NCI-H226 (cell line): ENCODE measurements at regions not wholly inside any gene's neighbourhood (a gene's known extent, or its start where the extent isn't known, plus 50 kb on each side); places are given as distances from the start of the nearest gene placed in this dataset.

Experiments
- DNase-seq: peaks from one replicate; pipeline ENCODE4 v3.0.0-alpha.2; 2015

DNA sequence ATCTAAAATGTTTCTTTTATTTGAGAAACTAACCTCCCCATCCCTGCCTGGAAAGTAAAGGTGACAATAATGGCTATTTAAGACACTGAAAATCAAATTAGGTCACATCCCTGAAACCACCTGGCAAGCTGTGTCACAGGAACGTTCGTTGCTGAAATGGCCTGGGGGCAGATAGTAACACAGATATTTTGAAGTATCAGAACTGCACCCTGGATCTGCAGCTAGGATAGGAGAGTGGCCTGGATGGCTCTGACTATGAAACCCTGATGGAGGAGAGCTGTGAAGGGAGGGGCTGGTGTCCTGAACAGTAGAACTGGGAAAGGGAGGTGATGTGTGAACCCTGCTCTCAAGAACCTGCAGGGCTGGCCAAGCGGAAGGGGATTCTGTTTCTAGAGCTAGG lies 648.3 kb upstream of the CFAP20DC start:
- DNase-seq: no peak

DNA sequence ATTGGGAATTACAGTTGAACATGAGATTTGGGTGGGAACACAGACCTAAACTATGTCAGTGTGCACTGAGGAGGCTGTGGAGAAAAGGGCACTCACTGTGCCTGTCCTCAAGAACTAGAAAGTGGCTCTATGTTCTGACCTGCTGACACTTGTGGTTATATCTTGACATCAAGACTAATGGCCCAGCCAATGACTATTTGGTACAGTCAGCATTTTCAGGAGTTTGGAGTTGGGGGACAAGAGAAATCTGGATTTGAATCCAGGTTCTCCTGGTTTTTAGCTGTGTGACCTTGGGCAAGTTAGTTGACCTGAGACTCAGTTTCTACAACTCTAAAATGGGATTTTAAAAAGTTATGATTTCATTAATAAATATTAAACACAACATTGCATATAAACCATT lies 647.0 kb upstream of the CFAP20DC start:
- DNase-seq: no peak

DNA sequence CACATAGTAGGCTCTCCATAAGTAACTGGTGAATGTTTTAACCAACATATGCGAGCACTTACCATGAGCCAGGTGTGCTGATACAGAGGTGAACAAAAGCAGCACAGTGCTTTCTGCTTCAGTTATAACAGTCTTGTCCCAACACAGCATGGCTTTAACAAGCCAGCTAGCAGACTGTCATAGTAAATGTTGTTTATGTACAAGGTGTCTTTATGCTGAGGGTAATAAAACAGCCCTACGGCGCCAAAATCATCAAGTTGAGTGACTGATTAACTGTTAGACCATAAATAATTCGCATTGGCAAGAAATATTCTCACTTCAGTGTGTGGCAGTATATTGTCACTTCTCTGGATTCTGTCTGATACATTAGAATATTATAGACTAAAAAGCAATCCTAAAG lies 646.0 kb upstream of the CFAP20DC start:
- DNase-seq: no peak

DNA sequence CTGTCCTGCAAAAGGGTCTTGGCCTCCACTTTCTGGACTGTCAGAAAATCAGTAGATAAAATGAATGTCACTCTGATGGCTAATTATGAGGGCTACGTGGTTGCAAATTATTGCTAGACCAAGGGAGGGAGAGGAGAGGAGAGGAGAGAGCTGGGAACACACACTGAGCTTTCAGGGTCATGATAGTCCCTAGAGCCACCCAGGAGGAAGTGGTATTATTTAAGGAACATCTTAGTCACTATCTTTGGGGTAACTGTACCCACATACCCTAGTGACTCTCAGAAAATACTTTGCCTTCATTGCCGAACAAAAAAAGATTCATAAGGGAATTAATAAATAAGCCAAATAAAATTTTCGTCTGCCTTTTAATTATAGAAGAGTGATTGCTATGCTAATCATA lies 642.3 kb upstream of the CFAP20DC start:
- no peak for DNase-seq

DNA sequence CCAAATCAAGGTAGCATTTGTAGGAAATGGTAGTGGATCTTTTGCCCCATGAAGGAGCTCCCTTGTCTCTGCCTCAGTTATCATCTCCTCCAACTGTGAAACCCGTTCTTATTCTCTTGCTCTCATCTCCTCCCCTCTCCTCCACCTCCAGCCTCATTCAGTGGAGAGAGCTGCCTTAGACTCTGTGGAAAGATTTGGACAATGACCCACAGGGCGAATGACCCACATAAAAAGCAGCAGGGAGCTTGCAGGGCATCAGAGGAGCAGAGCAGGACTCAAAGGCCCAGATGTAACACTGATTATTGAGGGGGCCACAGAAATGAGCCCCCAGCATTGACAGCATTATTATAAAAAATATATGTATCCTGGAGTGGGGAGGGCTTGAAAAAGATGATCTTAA lies 641.1 kb upstream of the CFAP20DC start:
- no peak for DNase-seq

DNA sequence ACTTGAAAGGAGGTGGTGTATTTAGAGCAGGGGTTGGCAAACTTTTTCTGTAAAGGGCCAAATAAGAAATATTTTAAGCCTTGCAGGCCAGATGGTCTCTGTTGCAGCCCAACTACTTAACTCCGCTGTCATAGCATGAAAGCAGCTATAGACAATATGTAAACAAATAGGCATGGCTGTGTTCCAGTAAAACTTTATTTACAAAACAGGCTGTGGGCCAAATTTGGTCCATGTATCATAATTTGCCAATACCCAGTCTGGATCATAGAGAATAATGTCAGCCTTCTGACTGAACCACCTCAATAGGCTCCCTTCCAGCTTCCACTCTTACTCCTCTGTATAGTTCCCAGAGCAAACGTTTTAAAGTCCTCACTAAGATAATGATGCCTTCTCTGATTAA lies 638.8 kb upstream of the CFAP20DC start:
- DNase-seq: no peak

DNA sequence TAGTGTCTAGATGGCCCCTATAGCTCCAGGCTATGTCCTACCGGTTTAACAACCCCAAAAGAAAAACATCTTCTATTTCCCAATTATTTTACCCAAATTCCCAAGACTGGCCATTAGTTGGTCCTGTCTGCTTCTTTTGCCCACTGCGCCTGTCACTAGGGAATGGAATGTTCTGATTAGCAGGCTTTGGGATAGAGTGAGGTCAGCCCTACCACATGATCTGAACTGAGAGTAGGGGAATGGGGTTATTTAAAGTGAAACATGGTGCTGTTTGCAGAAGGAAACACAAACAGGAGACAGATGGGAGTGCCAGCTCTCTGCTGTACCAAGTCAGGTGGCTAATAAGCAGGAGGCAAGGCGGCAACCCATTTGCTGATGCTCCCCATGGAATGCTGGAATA lies 635.6 kb upstream of the CFAP20DC start:
- DNase-seq: no peak

DNA sequence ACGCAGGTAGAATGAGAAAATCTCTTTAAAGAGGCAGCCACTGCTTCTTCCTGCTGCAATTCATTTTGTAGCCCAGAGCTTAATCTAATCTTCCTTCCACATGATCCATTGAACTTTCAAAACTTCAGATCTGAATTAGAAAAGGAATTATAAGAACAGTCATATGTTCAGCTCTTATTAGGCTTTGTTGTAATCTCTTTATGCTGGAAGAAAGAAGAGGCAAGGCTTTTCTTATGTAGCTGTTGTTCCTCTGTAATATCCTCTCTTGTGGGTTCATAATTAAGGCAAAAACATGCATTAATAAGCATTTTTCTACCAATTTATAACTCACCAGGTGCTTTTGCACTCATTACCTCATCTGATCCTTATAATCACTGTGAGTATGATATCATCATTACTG lies 634.9 kb upstream of the CFAP20DC start:
- no peak for DNase-seq

DNA sequence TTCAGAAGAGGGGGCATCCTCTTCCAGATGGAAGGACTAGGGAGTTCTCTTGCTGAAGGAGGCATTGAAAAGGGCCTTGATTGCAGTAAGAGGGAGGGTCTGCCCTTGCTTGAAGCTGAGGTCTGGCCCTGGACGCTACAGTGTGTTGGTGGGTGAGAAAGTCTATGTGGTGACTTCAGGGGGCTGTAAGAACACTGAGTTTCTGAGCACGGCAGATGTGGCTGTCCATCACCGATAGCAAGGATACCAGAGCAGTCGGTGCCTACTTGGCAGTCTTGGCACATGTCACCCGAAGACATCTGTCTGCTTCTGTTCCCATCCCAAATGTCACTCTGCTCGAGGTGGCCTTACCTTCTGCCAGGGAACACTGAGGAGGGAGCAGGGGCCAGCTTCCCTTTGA lies 631.1 kb upstream of the CFAP20DC start:
- no peak for DNase-seq

DNA sequence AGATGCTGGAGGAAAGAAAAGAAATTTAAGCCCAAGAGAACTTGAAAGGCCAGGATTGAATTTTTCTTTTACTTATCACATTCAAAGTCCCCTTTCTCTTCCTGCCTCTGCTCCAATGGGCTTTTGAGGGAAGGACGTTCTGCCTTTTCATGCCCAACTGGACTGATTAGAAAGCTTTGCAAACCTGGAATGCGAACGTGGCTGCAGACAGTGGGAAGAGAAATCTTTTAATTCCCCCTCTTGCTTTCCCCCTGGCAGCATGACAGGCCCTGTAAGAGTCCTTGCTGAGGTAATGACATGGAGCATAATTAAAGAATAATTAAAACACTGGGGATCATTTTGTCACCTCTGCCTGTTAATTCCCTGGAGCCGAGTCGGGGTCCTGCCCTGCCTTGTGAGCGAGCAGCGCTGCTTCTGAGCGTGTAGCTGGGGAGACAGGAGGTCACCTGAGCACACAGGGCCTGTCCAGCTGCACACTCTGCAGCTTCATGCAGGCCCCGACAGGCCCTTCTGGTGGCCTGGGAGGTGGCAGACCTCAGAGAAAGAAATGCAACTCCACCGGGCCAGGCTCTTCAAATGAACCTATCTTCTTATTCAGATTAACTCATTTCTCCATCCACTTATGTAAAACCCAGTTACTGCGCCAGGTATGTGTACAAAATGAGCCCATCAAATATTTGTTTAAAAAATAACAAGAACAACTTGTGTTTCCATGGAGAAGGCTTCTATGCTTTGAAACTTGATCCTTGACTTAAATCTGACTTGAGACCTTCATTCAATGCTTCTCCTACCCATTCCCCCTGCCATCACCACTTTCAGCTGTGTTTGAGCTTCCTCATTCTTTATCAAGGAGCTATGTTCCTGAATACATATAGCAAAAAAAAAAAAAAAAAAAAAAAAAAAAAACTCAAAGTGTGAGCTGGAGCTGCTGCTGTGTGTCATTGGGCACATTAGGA lies 628.2 kb upstream of the CFAP20DC start:
- DNase-seq: no peak

DNA sequence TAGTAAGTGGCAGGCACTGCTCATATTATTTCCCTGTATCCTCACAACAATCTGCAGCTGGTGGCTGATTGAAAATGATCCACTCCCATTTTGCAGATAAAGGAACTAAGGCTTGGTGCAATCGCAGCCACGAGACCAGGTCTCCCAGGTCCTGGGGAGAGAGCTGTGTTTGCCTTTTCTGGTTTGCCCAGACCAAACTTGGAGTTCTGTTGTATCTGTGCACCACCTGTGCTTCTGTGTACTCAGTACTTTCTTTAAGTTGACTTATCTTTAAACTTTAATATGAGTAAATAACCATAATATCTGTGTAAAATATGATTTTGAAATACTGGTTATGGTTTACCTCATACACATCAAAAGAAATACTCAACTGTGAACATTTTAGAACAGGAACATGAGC lies 625.7 kb upstream of the CFAP20DC start:
- DNase-seq: no peak

DNA sequence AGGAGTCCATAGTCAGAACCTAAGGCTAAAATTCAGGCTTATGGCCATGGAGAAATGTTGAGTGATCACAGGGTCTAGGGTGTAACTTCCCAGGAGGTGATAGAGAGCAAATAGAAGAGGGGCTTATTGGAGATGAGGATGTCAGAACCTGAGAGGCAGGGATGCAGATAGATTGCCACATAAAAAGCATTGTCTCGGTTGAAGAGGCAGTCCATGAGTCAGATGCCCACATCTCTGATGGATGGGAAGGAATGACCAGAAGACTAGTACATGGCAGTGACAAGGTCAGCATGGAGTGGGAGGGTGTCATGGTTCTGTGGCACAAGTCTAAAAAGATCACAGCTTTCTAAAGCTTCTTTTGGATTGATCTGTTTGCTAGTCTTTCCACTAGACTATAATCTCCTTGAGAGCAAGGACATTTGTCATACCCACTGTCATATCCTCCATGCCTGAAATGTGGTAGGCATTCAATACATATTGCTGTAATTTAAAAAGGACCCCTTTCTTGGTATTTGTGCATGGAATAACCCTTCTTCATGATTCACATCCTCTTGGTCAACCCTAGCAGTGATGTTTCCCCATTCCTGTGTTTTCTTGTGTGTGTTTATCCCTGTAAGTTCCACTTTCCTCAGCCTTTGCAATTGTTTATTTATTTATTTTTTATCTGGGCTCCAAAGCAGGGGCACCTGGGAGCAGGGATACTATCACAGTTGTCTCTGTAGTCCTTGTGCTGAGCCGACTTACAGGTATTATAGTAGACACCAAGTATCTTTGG lies 613.4 kb upstream of the CFAP20DC start:
- no peak for DNase-seq

DNA sequence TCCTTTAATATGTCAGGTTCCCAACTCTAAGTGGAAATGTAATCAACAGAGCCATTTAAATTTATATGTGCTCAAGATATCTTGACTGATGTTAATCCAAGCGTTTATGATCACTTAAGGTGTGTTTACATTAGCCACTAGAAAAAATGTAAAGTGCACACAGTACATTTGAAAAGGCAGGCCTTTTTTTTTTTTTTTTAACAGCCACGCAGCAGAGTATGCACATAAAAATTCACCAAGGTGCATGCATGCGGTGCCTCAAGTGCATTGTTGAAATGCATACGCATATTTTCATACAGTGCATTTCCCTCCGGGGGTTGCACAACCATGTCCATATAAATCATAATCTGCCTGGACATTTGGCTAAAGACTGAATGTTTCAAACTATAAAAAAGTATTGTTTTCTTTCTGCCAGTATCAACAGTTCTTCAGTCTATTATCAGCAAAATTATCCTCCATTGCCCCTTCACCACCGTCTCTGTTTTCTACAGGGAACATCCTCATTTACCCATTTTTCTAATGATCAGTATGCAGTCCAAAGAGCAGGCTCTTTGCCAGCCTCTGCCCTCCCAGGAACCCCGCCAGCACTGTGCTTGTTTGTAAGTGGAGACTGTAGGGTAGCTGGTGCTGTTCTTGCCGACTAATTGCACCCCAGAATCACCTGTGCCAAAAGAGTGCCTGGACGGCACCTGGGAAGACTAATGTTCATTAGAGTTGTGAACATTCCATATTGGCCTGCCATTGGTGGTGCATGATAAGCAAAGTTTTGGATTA lies 611.2 kb upstream of the CFAP20DC start:
- DNase-seq: no peak

DNA sequence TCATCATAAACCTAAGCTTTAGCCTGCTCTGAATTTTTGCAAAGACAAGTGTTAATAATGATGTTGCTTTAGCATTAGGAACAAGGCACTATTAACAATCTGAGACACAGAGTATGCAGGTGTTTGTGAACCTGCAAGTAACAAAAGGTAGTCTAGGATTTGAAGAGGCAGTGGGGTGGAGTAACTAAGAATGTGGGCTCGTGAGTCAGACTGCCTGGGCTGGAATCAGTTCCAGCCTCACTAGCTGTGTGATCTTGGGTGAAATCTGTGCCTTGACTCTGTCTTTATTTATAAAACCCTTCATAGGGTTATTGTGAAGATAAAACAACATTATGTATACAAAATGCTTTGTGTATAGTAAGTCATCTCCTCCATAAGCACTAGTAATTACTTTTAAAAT lies 610.6 kb upstream of the CFAP20DC start:
- no peak for DNase-seq

DNA sequence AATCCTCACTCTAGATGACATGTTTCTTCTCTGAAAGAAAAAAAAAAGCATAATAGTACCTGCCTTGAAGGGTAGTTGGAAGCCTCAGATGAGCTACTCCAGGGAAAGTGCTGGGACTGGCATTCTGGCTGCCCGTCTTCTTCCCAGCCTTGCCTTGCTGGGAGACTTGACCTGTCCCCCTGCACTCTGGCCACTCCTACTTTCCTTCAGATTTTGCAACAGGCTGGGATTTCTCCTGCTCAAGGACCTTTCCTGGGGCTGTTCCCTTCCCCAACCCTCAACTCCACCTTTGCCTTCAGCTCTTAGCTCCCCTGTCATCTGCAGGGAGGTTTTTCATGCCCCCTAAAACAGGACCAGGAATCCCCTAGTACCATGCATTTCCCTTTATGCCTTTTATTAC lies 609.9 kb upstream of the CFAP20DC start:
- no peak for DNase-seq

DNA sequence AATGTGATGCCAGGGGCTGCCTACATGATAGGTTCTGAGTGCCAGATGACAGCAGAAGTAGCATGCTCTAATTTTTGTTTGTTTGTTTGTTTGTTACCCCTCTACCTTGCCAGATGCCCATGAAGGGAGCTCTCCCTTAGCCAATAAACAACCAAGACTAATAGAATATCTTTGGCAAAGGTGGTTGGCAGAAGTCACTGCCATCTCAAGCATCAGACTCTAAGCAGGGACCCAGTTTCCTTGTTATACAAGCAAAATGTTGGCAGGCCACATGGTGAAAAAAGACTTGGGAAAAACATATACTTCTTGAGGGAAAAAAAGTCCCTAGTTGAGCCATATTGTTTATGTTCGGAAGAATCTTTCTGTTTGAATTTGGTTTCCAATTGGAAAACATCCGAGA lies 609.0 kb upstream of the CFAP20DC start:
- DNase-seq: no peak

DNA sequence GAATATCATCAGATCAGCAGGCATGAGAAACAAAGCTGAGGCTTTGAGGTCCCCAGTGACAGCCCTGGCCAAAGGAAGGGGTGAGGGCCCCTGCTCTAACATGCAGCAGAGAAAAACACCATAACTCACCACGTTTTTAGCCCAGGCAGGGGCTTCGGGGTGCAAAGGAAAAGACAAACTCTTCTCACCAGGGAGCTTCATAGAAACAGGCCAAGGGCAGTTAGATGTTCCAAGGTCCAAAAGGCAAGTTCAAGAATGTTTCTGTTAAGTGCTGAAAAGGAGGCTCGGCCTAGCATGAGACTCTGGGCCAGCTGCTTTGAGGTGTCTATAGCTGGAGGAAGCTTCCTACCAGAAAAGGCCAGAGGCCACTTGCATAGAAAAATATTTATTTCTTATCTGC lies 608.4 kb upstream of the CFAP20DC start:
- no peak for DNase-seq

DNA sequence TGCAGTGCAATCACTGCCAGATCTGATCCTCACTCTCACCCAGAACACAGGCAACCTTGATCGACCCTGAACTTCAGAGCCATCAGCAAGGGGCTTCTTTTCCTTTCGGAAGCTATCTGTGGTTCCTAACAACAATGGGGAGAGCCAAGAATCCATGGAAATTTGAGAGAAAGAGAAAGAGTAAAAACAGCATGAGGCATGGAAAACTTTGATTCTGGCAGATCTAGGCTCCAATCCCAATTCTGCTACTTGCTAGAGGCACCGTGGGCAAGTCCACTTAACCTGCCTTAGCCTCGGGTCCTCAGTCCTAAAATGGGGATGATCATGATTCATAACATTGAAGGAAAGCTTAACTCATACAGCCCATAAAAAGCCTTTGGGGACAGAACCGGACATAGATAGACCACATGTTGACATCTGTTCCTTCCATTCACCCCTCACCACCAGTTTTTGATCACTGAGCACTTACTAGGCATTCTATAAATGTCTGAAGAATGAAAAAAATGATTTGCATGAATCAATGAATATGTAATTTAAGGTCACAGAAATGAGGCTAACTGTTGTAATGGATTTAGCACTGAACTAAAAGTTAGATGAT lies 605.7 kb upstream of the CFAP20DC start:
- no peak for DNase-seq

DNA sequence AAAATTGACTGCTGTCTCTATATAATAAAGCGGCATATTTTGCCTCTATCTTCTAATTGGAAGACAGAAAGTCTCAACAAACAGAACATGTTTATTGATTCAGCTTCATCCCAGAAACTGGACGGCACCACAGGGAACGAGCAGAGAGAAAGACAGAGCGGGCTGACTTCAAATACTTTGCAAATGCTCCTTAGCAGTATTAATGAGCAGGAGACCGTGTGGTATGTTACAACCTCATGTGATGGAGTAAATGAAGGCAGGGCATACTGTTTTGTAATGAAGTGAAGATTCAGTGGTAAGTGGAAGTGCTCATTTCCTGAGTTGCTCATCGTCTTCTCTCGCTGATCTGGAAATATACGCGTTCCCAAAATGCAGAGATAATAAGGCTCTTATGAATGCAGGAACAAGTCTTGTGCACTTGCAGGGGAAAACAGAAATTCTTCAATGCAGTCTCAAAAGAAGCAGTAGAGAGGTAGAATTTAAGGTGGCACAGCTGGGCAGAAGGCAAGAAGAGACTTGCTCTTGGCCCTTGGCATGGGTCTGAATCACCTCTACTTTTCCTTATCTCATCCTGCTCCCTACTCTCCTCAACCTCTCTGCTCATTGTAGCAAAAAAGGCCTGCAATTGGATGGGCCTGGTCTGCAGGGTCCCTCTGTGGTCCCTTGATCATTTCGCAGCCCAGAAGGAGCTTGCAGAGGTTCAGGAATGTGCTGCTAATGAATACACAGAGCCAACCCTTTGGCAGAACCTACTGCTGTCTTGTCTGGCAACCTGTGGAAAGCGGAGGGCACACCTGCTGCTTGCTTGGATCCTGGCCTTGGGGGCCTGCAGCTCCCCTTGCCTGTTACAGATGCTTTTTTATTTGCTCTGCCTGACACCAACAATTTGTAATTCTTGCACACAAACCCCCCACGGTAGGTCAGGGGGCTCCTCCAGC lies 604.9 kb upstream of the CFAP20DC start:
- no peak for DNase-seq

DNA sequence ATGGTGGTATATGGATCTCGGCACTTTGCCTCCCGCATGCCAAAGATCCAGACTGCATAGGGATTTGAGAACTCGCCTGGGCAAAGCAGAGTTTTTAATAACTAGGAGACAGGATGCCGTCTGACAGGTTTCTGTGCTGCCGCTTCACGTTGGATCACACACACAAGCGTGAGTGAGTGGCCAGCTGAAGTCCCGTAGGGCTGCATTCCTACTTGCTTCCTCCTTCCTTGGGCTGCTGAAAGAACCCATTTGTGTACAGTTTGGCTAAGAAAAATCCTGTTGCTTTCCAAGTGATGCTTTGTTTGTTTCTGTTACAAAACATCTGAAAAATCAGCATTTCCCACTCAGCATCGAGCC lies 604.3 kb upstream of the CFAP20DC start:
- no peak for DNase-seq

DNA sequence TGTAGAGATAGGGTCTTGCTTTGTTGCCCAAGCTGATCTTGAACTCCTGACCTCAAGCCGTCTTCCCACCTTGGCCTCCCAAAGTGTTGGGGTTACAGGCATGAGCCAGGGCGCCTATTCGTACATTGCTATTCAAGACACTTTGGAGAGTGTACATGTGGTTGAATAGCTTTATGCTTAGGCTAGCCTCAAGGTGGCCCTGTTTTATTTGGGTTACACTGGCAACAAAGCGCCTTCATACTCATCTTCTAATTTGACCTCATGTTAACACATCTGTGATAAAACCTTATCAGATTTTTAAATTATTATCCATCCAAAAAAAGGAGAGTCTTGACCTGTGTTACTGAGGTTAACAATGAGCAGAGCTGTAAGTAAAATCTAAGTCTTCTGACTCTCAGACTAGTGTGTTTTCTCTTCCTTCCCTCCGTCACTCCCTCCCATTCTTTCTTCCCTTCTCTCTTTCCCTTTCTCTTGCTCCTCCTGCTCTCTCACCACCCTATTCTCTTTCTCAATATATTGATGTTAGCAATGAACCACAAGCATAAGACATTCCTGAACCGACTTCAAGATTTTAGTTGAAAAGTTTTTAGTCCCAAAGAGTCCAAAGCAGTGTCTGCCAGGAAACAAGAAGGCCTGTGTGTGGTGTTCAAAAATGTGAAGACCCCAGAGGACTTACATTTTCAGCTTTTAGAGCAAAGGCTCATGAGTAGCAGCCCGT lies 603.7 kb upstream of the CFAP20DC start:
- DNase-seq: no peak
